ENCODE measurements at regions not wholly inside any gene's neighbourhood (a gene's known extent, or its start where the extent isn't known, plus 50 kb on each side); places are given as distances from the start of the nearest gene placed in this dataset.
"Not testable (repeated sequence)": the region's sequence is repeated elsewhere in the genome, so short reads cannot be mapped to it uniquely, and the experiment has no call there.

- not testable (repeated sequence) for TF ChIP-seq REST (IDR thresholded peaks at IDR 0.05; ENCODE audit: low read depth, low read length); TEAD4 (IDR thresholded peaks at IDR 0.05; ENCODE audit: borderline replicate concordance, insufficient read depth); ZBTB33 (IDR thresholded peaks at IDR 0.05; ENCODE audit: borderline replicate concordance, low read depth); FOXM1 (IDR thresholded peaks at IDR 0.05; ENCODE audit: low read depth); TAF1 (IDR thresholded peaks at IDR 0.05; ENCODE audit: borderline replicate concordance, low read depth, low read length); EZH2phosphoT487 (IDR thresholded peaks at IDR 0.05; ENCODE audit: borderline replicate concordance, low read depth); POLR2AphosphoS5 (IDR thresholded peaks at IDR 0.05; ENCODE audit: low read depth, low read length); MXI1 (IDR thresholded peaks at IDR 0.05; ENCODE audit: low read depth, low read length)
- TF ChIP-seq, protein P1, sequence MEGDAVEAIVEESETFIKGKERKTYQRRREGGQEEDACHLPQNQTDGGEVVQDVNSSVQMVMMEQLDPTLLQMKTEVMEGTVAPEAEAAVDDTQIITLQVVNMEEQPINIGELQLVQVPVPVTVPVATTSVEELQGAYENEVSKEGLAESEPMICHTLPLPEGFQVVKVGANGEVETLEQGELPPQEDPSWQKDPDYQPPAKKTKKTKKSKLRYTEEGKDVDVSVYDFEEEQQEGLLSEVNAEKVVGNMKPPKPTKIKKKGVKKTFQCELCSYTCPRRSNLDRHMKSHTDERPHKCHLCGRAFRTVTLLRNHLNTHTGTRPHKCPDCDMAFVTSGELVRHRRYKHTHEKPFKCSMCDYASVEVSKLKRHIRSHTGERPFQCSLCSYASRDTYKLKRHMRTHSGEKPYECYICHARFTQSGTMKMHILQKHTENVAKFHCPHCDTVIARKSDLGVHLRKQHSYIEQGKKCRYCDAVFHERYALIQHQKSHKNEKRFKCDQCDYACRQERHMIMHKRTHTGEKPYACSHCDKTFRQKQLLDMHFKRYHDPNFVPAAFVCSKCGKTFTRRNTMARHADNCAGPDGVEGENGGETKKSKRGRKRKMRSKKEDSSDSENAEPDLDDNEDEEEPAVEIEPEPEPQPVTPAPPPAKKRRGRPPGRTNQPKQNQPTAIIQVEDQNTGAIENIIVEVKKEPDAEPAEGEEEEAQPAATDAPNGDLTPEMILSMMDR (IDR thresholded peaks at IDR 0.05): not testable (repeated sequence)
These were observed 76.2 kb upstream of the AGAP9 start for GRCh38 chr10:47599657-47600056.

Data from SK-N-SH (cell line).